H54 (cell line): ENCODE measurements at regions not wholly inside any gene's neighbourhood (a gene's known extent, or its start where the extent isn't known, plus 50 kb on each side); places are given as distances from the start of the nearest gene placed in this dataset.

Experiments used
- DNase-seq: peaks from one replicate; pipeline ENCODE4 v3.0.0; 2011; ENCODE audit warnings: low spot score, mixed read lengths; ENCODE audit not compliant: insufficient read length
- FAIRE-seq: peaks from 3 replicates; lab custom pipeline; 2011; peaks lifted over from hg19 to GRCh38; lab: Jason Lieb, UNC
- POLR2A ChIP-seq: IDR thresholded peaks from 2 replicates; pipeline ENCODE4 v1.6.1; 2011; ENCODE audit warnings: low read depth, mild to moderate bottlenecking, low read length

DNA sequence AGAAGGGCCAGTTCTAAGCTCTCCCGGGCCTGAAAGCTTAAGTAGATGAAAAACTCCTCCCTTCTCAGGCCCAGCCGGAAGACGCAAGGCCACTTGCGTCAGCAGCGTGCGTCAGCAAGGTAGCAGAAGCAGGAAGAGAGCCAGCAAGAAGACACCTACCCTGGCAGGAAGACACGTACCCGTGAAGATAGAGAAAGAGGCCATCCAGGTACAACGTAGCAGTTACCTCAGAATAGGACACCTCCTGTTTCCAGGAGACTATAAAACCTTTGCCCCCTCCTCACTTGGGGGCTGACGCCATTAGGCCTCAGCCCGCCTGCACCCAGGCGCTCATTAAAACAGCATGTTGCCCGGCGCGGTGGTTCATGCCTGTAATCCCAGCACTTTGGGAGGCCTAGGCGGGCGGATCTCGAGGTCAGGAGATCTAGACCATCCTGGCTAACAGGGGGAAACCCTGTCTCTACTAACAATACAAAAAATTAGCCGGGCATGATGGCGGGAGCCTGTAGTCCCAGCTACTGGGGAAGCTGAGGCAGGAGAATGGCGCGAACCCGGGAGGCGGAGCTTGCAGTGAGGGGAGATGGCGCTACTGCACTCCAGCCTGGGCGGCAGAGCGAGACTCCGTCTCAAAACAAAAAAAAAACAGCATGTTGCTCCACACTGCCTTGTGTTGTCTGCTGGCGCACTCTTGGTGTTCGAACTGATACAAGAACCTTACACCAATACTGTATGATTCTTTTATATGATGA, 242.7 kb upstream of the NWD2 start:
- no peak for FAIRE-seq
- no peak for TF ChIP-seq POLR2A
- DNase-seq = no peak

- no peak for DNase-seq
- FAIRE-seq = no peak
- TF ChIP-seq POLR2A = no peak
Measured at GRCh38 chr4:37002625-37003024, 241.9 kb upstream of the NWD2 start.

DNA sequence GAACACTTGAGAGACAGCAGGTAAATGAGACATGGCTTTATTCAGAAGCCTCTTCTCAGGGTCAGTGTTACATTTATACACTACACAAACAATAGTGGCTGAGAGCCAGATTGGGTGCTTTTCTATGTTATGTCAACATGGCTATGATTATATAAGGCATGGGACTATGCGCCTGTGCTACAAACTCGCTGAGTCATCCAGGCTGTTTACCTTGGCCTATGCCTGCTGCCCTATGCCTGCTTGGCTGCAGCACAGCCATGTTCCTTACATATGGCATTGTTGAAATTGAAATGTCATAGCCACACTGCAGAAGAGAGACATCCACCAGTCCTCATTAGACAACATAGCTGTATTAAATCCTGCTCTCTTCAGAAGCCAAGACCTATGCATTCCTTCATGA, 236.3 kb upstream of the NWD2 start:
- TF ChIP-seq POLR2A = no peak
- no peak for FAIRE-seq

DNA sequence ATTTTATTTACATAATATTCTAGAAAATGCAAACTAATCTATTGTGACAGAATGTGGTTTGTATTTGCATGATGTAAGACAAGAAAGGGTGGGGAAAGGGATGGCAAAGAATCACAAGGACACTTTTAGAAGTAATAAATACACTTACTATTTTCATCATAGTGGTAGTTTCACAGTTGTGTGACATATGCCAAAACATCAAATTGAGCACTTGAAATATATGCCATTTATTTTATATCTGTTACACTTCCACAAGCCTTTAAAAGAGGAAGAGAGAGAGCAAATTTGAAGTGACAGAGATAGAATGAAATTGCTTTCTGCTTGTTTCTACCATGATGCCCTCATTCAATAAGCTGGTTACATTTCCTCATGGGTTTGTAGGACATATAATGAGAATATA, 230.0 kb upstream of the NWD2 start:
- no peak for TF ChIP-seq POLR2A

More for the DNA sequence above, 236.3 kb upstream of the NWD2 start:
- DNase-seq = no peak

DNA sequence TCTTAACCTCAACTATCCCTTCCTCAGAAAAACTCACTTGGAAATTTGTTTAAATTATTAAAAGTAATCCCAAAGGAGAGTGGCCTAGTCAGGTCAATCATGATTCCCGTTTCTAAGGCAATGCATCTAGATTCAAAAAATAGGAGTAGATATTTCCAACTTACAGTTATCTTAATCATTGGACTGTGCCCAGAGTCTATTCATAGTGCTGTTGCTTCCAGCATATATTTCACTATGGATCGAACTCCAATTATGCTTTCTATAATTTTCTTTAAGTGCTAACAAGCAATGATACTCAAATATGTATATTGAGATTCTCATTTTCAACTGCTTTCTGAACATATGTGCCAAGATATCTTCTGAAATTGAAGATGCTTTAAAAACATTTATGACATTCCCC, 229.2 kb upstream of the NWD2 start:
- no peak for TF ChIP-seq POLR2A
- no peak for FAIRE-seq
- DNase-seq = no peak

More for the DNA sequence above, 230.0 kb upstream of the NWD2 start:
- FAIRE-seq = no peak
- DNase-seq = no peak

GRCh38 chr4:37023504-37023903, 221.0 kb upstream of the NWD2 start:
- FAIRE-seq (no peak), DNase-seq (no peak)
- TF ChIP-seq POLR2A = no peak

- FAIRE-seq = no peak
- no peak for TF ChIP-seq POLR2A
- DNase-seq = no peak
Measured at GRCh38 chr4:37023996-37024395, 220.5 kb upstream of the NWD2 start.

GRCh38 chr4:37040816-37041215, 203.7 kb upstream of the NWD2 start:
- TF ChIP-seq POLR2A = no peak
- DNase-seq (no peak), FAIRE-seq (no peak)

DNA sequence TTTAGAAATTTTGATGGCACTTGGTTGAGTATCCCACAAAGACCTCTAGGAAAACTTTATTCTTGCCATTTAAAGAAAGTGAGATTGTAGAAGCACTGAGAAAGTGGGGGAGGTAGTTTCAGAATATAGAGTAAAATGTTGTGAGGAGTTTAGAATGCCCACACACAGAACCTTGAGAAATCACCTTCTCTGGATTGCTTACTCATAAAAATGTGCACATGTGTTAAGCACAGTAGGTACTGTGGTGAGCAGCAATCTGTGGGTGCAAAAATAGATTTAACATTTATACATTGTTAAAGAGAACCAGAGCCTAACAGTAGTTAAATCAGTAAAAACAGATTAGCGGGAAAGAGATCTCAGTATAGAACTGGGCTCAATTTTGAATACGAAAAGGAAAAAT, 201.2 kb upstream of the NWD2 start:
- TF ChIP-seq POLR2A = no peak
- DNase-seq (no peak), FAIRE-seq (no peak)

DNA sequence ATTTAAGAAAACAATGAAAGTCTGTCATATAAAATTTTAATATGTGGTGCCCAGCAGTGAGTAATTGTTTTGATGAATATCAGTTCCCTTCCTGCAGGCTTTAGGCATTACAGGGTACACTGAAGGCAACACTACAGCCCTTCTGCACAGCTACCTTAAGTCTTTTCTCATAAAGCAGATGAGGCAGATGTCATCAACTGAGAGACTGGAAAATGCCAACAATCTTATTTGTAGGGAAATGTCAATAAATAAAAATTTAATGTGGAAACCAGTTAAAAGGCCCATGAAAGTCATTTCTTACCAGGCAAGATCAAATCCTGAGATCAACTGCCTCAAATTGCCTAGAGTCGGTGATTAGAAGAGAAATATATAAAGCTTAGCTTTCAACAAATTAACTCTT, 193.4 kb upstream of the NWD2 start:
- FAIRE-seq = no peak
- no peak for TF ChIP-seq POLR2A
- no peak for DNase-seq

GRCh38 chr4:37051866-37052265, 192.7 kb upstream of the NWD2 start:
- TF ChIP-seq POLR2A = no peak
- DNase-seq (no peak), FAIRE-seq (no peak)

- FAIRE-seq = no peak
- no peak for TF ChIP-seq POLR2A
Measured at GRCh38 chr4:37054531-37055077, 189.9 kb upstream of the NWD2 start.

DNA sequence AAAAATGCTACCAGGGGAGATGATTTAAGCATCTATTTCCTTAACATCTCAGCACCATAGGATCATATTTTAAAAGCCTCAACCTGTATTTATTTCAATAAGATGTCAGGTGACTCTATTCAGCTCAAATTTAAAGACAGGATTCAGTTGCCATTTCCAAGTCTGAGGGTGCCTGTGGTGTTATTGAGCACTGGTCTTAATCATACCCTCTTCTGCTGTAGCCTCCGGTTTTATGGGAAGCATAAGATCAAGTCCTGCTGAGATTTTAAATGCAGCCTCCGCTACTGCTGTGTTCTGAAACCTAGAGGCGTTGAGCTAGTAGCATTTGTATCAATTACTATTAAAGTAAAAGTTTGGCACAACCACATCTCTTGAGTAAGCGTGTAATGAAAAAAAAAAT, 185.7 kb upstream of the NWD2 start:
- no peak for DNase-seq
- FAIRE-seq = no peak
- TF ChIP-seq POLR2A = no peak

More at GRCh38 chr4:37054531-37055077, 189.9 kb upstream of the NWD2 start:
- no peak for DNase-seq

- DNase-seq (no peak), FAIRE-seq (no peak)
- TF ChIP-seq POLR2A = no peak
Measured at GRCh38 chr4:37066159-37066558, 178.4 kb upstream of the NWD2 start.

DNA sequence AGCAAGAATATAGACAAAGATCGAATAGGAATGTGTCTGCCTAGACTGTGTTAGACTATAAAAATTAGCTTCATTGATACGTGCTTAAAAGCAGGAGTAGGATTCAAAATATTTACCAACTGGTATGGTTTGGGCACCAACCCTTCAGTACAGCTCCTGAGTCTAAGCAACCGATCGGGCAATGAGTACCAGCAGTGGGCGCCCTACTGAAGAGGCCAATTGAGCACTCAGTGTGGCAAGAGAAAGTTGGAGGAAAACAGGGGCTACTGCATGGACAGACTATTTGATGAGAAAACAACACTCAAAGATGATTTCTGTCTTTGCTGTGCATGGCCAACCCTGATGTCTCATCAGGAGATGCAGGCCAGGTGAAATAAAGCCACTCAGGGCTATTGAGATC, 176.0 kb upstream of the NWD2 start:
- TF ChIP-seq POLR2A = no peak
- FAIRE-seq (no peak), DNase-seq (no peak)
